ENCODE measurements at regions not wholly inside any gene's neighbourhood (a gene's known extent, or its start where the extent isn't known, plus 50 kb on each side); places are given as distances from the start of the nearest gene placed in this dataset.

- Histone ChIP-seq H3K4me3 (no peak overlapping the region), H3K9me3 (no peaks in the 10 kb centered on the region), H3K4me1 (no peaks in the 10 kb centered on the region), H3K27me3 (no peaks in the 10 kb centered on the region), H3K36me3 (no peaks in the 10 kb centered on the region), H3K27ac (no peak overlapping the region)
- DNase-seq (no peak), ATAC-seq (no peak)
- TF ChIP-seq, protein P1, sequence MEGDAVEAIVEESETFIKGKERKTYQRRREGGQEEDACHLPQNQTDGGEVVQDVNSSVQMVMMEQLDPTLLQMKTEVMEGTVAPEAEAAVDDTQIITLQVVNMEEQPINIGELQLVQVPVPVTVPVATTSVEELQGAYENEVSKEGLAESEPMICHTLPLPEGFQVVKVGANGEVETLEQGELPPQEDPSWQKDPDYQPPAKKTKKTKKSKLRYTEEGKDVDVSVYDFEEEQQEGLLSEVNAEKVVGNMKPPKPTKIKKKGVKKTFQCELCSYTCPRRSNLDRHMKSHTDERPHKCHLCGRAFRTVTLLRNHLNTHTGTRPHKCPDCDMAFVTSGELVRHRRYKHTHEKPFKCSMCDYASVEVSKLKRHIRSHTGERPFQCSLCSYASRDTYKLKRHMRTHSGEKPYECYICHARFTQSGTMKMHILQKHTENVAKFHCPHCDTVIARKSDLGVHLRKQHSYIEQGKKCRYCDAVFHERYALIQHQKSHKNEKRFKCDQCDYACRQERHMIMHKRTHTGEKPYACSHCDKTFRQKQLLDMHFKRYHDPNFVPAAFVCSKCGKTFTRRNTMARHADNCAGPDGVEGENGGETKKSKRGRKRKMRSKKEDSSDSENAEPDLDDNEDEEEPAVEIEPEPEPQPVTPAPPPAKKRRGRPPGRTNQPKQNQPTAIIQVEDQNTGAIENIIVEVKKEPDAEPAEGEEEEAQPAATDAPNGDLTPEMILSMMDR (IDR thresholded peaks at IDR 0.05) = no peak
- intact Hi-C loops (cut with DNase I) = no loop called here
Observed at GRCh38 chr13:57438072-57438471, 193.5 kb upstream of the PCDH17 start.

- Histone ChIP-seq H3K27me3 (no peaks in the 10 kb centered on the region), H3K4me3 (no peak overlapping the region), H3K4me1 (no peaks in the 10 kb centered on the region), H3K27ac (no peak overlapping the region), H3K36me3 (no peaks in the 10 kb centered on the region), H3K9me3 (no peaks in the 10 kb centered on the region)
- TF ChIP-seq, protein P1 (IDR thresholded peaks at IDR 0.05) = no peak
- intact Hi-C loops (cut with DNase I) = no loop called here
- DNase-seq (no peak), ATAC-seq (no peak)
Observed at GRCh38 chr13:57443494-57443893, 188.1 kb upstream of the PCDH17 start.

- Histone ChIP-seq H3K27ac (no peak overlapping the region), H3K9me3 (no peaks in the 10 kb centered on the region), H3K36me3 (no peaks in the 10 kb centered on the region), H3K4me3 (no peak overlapping the region), H3K27me3 (no peaks in the 10 kb centered on the region), H3K4me1 (no peaks in the 10 kb centered on the region)
- ATAC-seq (no peak), DNase-seq (no peak)
- intact Hi-C loops (cut with DNase I) = no loop called here
- TF ChIP-seq, protein P1 (IDR thresholded peaks at IDR 0.05) = no peak
Observed at GRCh38 chr13:57450356-57450755, 181.2 kb upstream of the PCDH17 start.

DNA sequence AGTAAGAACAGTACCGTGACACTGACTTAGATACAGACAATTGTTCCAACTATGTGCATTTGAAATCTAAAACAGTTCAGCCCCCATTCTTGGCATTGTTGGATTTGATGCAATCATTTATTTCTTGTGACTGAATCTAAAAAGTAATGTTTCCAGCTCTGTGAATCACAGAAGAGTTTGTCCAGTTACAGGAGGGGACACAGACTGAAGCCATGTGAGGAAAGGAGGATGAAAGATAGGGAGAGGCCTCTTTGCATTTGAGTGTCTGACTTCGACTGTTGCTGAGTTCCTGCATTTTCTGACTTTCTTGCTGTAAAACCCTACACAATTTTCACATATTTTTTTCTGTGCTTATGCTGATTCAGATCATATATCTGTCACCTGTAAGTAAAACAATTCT lies 179.3 kb upstream of the PCDH17 start:
- TF ChIP-seq, protein P1 (IDR thresholded peaks at IDR 0.05) = no peak
- no peak for ATAC-seq
- Histone ChIP-seq H3K4me3 (no peak overlapping the region), H3K36me3 (no peaks in the 10 kb centered on the region), H3K27me3 (no peaks in the 10 kb centered on the region), H3K27ac (no peak overlapping the region), H3K9me3 (no peaks in the 10 kb centered on the region), H3K4me1 (no peaks in the 10 kb centered on the region)
- intact Hi-C loops (cut with DNase I) = no loop called here
- DNase-seq = no peak

- H3K9me3 ChIP-seq = no peaks in the 10 kb centered on the region
- no peaks in the 10 kb centered on the region for H3K36me3 ChIP-seq
- no peak overlapping the region for H3K27ac ChIP-seq
- H3K4me3 ChIP-seq = no peak overlapping the region
- ATAC-seq (no peak), DNase-seq (no peak)
- TF ChIP-seq, protein P1 (IDR thresholded peaks at IDR 0.05) = no peak
- H3K27me3 ChIP-seq = no peaks in the 10 kb centered on the region
- intact Hi-C loops (cut with DNase I) = no loop called here
- H3K4me1 ChIP-seq = no peaks in the 10 kb centered on the region
Observed at GRCh38 chr13:57470491-57470890, 161.1 kb upstream of the PCDH17 start.

- H3K4me1 ChIP-seq = no peaks in the 10 kb centered on the region
- no peak overlapping the region for H3K27ac ChIP-seq
- no peaks in the 10 kb centered on the region for H3K9me3 ChIP-seq
- H3K27me3 ChIP-seq = no peaks in the 10 kb centered on the region
- H3K4me3 ChIP-seq = no peak overlapping the region
- H3K36me3 ChIP-seq = no peaks in the 10 kb centered on the region
- TF ChIP-seq, protein P1 (IDR thresholded peaks at IDR 0.05) = no peak
- no peak for DNase-seq
- intact Hi-C loops (cut with DNase I) = no loop called here
- ATAC-seq = no peak
Observed at GRCh38 chr13:57491318-57491717, 140.2 kb upstream of the PCDH17 start.

Measured in upper lobe of right lung (tissue), 1 donor.